ENCODE measurements at regions not wholly inside any gene's neighbourhood (a gene's known extent, or its start where the extent isn't known, plus 50 kb on each side); places are given as distances from the start of the nearest gene placed in this dataset.
"Not testable (repeated sequence)": the region's sequence is repeated elsewhere in the genome, so short reads cannot be mapped to it uniquely, and the experiment has no call there.

DNA sequence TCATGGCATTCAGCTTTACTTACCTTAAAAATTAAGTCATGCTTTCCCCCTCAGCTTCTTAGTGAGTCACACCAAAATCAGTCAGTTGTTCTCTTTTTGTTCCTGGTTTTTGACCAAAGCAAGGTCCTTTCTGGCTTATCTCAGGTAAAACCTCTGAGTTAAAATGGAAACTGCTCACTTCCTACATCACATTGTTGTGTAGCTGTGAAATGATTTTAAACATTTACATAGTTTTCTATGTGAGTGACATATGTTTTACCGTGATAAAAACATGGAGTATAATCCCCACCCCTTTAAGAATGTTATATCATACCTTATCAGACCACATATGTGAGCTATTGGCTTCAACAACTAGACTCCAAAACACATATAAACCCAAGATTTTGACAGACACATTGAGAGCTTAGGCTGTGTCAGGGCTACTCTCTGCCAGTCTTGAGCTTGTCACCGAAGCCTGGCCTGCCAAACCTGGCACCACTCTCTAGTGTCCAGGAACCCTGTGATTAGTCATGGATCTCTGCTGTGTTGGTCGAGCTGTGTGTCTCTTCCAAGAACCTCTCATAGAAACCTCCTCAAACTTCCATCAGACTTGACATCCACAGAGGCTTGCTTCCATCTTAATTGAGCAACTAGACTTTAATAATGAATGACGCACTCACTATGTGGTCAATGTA lies 113.7 kb upstream of the FOXN2 start:
- TF ChIP-seq ISL1 (CRISPR knock-in tag; IDR thresholded peaks at IDR 0.05) (no peak), ZNF8 (CRISPR knock-in tag; IDR thresholded peaks at IDR 0.05) (no peak), ZNF70 (CRISPR knock-in tag; IDR thresholded peaks at IDR 0.05) (no peak), ZC3H10 (CRISPR knock-in tag; IDR thresholded peaks at IDR 0.05) (no peak), ARNTL (CRISPR knock-in tag; IDR thresholded peaks at IDR 0.05; ENCODE audit: borderline replicate concordance, low read depth) (no peak), GLIS3 (CRISPR knock-in tag; IDR thresholded peaks at IDR 0.05) (no peak), PPARA (CRISPR knock-in tag; IDR thresholded peaks at IDR 0.05; ENCODE audit: borderline replicate concordance) (no peak), TCF4 (CRISPR knock-in tag; IDR thresholded peaks at IDR 0.05; ENCODE audit: borderline replicate concordance) (no peak), ZNF565 (CRISPR knock-in tag; conservative IDR thresholded peaks at IDR 0.05; ENCODE audit: low read depth) (no peak), OSR1 (CRISPR knock-in tag; IDR thresholded peaks at IDR 0.05) (no peak), ZFP3 (CRISPR knock-in tag; IDR thresholded peaks at IDR 0.05) (no peak), CSDC2 (CRISPR knock-in tag; IDR thresholded peaks at IDR 0.05) (no peak), SNAI2 (CRISPR knock-in tag; IDR thresholded peaks at IDR 0.05) (no peak)
- TF ChIP-seq, protein P1, sequence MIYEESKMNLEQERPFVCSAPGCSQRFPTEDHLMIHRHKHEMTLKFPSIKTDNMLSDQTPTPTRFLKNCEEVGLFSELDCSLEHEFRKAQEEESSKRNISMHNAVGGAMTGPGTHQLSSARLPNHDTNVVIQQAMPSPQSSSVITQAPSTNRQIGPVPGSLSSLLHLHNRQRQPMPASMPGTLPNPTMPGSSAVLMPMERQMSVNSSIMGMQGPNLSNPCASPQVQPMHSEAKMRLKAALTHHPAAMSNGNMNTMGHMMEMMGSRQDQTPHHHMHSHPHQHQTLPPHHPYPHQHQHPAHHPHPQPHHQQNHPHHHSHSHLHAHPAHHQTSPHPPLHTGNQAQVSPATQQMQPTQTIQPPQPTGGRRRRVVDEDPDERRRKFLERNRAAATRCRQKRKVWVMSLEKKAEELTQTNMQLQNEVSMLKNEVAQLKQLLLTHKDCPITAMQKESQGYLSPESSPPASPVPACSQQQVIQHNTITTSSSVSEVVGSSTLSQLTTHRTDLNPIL (CRISPR knock-in tag; IDR thresholded peaks at IDR 0.05; ENCODE audit: low read depth), result no peak
- TF ChIP-seq, protein P2, sequence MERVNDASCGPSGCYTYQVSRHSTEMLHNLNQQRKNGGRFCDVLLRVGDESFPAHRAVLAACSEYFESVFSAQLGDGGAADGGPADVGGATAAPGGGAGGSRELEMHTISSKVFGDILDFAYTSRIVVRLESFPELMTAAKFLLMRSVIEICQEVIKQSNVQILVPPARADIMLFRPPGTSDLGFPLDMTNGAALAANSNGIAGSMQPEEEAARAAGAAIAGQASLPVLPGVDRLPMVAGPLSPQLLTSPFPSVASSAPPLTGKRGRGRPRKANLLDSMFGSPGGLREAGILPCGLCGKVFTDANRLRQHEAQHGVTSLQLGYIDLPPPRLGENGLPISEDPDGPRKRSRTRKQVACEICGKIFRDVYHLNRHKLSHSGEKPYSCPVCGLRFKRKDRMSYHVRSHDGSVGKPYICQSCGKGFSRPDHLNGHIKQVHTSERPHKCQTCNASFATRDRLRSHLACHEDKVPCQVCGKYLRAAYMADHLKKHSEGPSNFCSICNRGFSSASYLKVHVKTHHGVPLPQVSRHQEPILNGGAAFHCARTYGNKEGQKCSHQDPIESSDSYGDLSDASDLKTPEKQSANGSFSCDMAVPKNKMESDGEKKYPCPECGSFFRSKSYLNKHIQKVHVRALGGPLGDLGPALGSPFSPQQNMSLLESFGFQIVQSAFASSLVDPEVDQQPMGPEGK (CRISPR knock-in tag; IDR thresholded peaks at IDR 0.05; ENCODE audit: borderline replicate concordance), result no peak
- TF ChIP-seq, protein P3, sequence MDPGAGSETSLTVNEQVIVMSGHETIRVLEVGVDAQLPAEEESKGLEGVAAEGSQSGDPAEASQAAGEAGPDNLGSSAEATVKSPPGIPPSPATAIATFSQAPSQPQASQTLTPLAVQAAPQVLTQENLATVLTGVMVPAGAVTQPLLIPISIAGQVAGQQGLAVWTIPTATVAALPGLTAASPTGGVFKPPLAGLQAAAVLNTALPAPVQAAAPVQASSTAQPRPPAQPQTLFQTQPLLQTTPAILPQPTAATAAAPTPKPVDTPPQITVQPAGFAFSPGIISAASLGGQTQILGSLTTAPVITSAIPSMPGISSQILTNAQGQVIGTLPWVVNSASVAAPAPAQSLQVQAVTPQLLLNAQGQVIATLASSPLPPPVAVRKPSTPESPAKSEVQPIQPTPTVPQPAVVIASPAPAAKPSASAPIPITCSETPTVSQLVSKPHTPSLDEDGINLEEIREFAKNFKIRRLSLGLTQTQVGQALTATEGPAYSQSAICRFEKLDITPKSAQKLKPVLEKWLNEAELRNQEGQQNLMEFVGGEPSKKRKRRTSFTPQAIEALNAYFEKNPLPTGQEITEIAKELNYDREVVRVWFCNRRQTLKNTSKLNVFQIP (CRISPR knock-in tag; IDR thresholded peaks at IDR 0.05; ENCODE audit: borderline replicate concordance, low read depth), result no peak
- ATAC-seq, result no peak

DNA sequence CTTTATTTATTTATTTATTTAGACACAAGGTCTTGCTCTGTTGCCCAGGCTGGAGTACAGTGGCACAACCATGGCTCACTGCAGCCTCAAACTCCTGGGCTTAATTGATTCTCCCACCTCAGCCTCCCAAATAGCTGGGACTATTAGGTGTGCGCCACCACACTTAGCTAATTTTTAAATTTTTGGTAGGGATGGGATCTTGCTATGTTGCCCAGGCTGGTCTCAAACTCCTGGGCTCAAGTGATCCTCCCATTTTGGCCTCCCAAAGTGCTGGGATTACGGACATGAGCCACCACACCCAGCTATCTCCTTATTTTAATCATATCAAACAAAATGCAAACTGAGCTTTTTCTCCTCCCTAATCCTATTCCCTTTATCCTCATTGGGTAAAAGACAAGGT lies 113.0 kb upstream of the FOXN2 start:
- not testable (repeated sequence) for ATAC-seq

DNA sequence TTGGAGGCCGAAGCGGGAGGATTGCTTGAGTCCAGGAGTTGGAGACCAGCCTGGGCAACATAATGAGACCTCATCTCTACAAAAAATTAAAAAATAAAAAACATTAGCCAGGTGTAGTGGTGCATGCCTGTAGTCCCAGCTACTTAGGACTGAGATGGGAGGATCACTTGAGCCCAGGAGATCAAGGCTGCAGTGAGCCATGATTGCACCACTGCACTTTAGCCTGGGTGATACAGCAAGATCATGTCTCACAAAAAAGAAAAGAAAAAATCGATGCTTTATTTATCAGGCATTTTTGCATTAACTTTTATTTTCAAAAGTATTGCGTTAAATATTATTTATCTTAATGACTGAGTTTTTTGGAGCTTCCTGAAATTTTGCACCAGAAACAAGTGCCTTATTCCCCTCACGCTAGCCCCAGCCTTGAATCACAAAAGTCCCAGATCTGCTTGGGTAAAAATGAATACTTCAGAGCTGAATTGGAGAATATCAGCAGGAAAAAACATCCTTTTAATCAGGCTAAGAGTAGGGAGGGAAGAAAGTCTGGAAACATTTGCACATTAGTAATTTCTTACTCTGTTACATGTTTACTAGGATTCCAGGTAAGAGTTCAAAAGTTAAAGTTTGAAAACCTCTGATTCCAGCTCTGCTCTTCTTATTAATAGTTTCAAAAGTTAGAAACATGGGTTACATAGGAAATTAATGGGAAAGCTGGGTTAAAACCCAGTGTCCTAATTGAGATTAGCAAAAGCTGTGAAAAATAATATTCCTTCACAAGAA lies 111.4 kb upstream of the FOXN2 start:
- TF ChIP-seq BACH2 (CRISPR knock-in tag; IDR thresholded peaks at IDR 0.05; ENCODE audit: borderline replicate concordance) (no peak), ISL1 (CRISPR knock-in tag; IDR thresholded peaks at IDR 0.05) (no peak), OSR1 (CRISPR knock-in tag; IDR thresholded peaks at IDR 0.05) (no peak), SNAI2 (CRISPR knock-in tag; IDR thresholded peaks at IDR 0.05) (no peak), GLIS3 (CRISPR knock-in tag; IDR thresholded peaks at IDR 0.05) (no peak), ESRRG (CRISPR knock-in tag; IDR thresholded peaks at IDR 0.05) (no peak), ZNF8 (CRISPR knock-in tag; IDR thresholded peaks at IDR 0.05) (no peak), RARB (CRISPR knock-in tag; IDR thresholded peaks at IDR 0.05) (no peak), ZC3H10 (CRISPR knock-in tag; IDR thresholded peaks at IDR 0.05) (no peak), TCF4 (CRISPR knock-in tag; IDR thresholded peaks at IDR 0.05; ENCODE audit: borderline replicate concordance) (no peak), ZNF70 (CRISPR knock-in tag; IDR thresholded peaks at IDR 0.05) (no peak), PPARA (CRISPR knock-in tag; IDR thresholded peaks at IDR 0.05; ENCODE audit: borderline replicate concordance) (no peak), ZFP3 (CRISPR knock-in tag; IDR thresholded peaks at IDR 0.05) (no peak)
- TF ChIP-seq, protein P4, sequence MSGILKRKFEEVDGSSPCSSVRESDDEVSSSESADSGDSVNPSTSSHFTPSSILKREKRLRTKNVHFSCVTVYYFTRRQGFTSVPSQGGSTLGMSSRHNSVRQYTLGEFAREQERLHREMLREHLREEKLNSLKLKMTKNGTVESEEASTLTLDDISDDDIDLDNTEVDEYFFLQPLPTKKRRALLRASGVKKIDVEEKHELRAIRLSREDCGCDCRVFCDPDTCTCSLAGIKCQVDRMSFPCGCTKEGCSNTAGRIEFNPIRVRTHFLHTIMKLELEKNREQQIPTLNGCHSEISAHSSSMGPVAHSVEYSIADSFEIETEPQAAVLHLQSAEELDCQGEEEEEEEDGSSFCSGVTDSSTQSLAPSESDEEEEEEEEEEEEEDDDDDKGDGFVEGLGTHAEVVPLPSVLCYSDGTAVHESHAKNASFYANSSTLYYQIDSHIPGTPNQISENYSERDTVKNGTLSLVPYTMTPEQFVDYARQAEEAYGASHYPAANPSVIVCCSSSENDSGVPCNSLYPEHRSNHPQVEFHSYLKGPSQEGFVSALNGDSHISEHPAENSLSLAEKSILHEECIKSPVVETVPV (CRISPR knock-in tag; IDR thresholded peaks at IDR 0.05), result no peak
- TF ChIP-seq, protein P2 (CRISPR knock-in tag; IDR thresholded peaks at IDR 0.05; ENCODE audit: borderline replicate concordance), result no peak
- TF ChIP-seq, protein P5, sequence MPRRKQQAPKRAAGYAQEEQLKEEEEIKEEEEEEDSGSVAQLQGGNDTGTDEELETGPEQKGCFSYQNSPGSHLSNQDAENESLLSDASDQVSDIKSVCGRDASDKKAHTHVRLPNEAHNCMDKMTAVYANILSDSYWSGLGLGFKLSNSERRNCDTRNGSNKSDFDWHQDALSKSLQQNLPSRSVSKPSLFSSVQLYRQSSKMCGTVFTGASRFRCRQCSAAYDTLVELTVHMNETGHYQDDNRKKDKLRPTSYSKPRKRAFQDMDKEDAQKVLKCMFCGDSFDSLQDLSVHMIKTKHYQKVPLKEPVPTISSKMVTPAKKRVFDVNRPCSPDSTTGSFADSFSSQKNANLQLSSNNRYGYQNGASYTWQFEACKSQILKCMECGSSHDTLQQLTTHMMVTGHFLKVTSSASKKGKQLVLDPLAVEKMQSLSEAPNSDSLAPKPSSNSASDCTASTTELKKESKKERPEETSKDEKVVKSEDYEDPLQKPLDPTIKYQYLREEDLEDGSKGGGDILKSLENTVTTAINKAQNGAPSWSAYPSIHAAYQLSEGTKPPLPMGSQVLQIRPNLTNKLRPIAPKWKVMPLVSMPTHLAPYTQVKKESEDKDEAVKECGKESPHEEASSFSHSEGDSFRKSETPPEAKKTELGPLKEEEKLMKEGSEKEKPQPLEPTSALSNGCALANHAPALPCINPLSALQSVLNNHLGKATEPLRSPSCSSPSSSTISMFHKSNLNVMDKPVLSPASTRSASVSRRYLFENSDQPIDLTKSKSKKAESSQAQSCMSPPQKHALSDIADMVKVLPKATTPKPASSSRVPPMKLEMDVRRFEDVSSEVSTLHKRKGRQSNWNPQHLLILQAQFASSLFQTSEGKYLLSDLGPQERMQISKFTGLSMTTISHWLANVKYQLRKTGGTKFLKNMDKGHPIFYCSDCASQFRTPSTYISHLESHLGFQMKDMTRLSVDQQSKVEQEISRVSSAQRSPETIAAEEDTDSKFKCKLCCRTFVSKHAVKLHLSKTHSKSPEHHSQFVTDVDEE (CRISPR knock-in tag; IDR thresholded peaks at IDR 0.05), result no peak
- no peak for ATAC-seq
